DMS 273 (cell line): ENCODE measurements at regions not wholly inside any gene's neighbourhood (a gene's known extent, or its start where the extent isn't known, plus 50 kb on each side); places are given as distances from the start of the nearest gene placed in this dataset.
"Not testable (repeated sequence)": the region's sequence is repeated elsewhere in the genome, so short reads cannot be mapped to it uniquely, and the experiment has no call there.

Source experiments
- DNase-seq: peaks from one replicate; lab custom pipeline; 2025; ENCODE audit not compliant: unreplicated experiment; lab: John Stamatoyannopoulos, UW

DNA sequence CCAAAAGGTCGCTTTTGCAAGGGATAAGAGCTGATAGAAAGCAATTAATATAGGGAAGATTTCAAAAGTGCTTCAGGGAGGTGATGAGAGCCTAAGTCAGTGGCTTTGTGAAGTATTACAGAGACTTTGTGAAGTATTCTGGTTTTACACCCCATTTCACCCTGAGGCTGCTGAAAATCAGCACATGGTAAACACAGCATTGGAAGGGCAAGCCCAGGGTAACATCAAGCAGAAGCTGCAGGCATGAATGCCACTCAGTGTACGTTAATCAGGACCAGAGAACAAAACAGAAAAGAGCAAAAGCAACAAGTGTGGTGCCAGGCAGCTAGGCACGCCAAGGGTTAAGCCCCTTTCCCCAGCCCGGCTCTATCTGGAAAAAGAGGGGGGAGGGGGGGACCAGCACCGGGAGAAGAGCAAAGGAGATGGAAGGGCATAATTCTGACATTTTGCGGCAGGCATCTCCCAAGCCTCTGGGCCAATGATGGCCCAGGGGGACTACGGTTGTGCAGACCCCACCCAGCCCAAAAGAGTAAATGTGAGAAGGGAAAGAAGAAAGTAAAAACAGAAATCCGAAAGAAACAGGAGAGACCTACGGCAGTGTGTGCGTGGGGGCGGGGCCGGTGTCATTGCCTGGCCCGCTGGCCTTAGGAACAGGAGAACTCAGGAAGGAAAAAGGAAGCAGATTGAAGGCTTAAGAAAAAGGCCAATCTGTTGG lies 58.9 kb downstream of the DHRS2 start:
- DNase-seq: peak; percentile 31

DNA sequence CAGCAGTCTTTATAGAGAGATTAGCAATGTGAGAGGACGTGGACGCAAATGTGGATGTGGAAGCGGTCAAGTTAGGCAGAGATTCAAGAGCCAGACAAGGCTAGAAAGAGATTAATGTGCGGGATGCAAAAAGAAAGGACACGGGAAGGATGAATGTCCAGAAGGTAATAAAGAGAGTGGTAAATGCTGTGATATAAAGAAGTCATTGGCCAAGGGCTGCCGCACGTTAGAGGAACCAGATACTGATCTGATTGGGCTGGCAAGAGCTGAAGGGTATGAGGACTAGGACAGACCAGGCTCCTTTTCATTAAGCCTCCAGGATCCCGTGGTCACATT lies 59.5 kb downstream of the DHRS2 start:
- DNase-seq: no peak

DNA sequence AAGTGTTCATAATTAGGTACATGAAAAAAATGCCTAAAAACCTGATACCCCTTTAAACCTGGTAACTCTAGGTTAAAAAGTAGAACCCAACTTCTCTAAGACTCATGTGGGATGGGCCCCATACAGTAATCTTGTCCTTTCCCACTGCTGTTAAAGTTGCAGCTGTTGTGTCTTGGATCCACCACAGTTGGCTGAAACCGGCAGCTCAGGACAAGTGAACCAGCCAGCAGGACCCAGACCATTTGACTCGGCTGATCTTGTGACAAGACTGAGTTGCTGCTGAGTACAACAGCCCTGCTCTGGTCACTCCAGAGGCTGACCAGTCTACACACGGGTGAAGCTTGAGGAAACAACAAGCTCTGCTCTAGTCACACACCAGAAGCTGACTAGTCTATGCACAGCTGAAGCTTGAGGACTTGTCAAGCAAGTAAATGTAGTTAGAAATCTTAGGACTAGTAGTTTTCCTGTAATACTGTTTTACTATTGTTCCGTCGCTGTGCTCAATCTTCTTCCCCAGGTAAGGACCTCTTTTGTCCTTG lies 60.6 kb downstream of the DHRS2 start:
- no peak for DNase-seq

DNA sequence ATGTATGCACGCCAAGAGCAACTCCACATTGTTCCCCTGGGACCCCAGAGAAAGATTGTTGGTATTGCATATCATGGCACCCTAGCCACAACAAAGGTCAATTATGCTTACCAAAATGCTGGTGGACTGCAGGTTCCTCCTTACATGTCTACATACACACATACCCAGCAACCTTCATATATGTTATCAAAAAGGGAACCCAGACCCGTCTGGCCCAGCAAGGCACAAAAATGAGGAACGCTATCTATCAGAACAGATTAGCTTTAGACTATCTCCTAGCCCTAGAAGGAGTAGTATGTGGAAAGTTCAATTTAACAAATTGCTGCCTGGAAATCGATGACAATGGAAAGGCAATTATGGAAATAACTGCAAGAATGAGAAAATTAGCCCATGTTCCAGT lies 61.5 kb downstream of the DHRS2 start:
- no peak for DNase-seq

DNA sequence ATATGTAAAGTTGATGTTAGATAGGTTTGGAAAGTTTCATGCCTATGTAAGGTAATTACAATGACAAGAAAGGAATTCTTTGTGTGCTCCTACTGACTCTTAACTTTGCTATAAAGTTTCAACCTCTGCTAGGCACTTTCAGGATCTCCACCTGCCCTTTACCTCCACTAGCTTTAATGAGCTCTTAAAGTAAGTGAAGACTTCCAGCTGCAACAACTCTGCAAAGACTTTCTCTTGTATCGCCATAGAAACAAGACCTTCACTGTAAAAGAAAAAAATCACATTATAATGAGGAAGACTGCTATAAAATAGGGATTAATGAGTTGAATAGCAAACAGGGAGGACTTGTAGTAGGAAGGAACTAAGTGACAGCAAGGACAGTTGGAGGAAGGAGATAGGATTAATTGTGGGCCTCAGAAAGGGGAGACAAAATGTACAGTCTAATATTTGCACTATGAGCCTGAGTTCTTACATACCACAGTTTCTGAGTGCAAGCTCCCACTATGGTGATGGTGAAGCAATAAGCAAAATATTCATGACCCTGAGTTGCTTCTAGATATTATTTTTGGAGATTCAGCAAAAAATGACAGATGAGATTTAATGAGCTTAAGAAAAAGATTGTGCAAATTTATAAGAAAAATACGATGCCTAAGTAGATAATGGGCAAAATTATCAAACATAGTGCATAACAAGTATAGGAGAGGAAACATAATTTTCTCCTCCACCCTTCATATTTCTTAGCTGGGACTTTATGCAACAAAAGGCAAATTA lies 66.7 kb downstream of the DHRS2 start:
- no peak for DNase-seq

DNA sequence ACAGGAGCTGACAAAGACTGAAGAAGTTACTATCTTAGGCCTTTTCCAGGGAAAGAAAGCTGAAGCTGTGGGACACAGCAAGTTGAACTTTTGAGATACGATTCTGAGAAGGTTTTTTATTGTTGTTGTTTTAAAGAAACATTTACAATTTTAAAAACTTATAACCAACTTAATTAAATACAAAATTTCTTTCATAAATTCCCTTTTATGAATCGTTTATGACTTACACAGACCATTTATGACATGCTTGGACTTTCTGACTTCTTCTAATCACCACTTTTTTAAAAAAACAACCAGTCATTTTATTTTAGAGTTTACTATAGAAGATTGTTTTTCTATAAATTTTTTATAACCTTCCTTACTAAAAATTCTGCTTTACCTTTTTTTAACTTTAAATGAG lies 68.7 kb downstream of the DHRS2 start:
- peak; percentile 62 for DNase-seq

DNA sequence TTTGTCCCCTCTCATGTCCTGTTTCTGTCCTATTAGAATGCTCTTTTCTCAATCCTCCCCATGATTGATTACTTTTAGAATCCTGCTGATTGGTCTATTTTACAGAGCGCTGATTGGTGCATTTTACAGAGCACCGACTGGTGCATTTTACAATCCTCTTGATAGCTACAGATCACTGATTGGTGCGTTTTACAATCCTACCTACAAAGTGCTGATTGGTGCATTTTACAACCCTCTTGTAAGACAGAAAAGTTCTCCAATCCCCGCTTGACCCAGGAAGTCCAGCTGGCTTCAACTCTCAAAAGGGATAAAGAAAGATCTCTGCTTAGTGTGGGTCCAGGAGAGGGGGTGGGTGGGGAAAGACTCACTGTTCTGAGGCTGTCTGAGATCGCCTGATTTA lies 71.3 kb downstream of the DHRS2 start:
- DNase-seq: no peak

DNA sequence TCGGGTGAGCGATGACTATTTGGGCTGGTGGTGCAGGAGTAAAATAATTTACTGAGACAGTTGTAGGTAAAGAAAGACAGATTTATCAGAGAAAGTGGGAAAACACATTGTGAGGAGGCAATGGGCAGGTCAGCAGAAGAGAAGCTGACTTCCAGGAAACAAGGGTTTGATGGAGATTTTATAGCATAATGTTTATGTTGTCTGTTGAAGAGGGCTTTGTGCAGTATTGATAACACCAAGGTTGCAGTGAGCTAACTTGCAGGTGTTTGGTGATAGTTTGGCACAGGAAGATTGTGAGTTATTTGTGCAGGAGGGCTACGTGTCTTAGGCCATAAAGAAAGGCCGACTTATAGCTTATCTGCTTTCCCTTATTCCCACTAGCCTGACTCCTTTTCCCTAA lies 72.2 kb downstream of the DHRS2 start:
- no peak for DNase-seq

DNA sequence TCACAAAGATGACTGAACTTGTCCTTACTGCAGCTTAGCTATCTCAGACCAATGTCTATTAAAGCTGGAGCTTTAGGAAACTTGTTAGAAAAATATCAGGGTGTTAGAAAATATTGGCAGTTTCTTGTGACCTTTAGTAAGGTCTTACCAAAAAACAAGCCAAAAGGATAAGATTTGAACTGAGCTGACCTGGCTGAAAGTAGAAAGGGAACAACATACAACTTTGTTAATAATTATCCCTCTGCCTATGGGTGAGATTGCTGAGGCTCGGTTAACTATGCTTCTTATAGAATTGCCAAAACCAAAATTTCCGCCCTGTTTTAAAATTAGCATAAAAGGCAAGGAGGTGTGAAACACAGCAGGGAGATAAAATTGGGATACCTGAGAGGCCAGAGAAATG lies 73.8 kb downstream of the DHRS2 start:
- DNase-seq: no peak

DNA sequence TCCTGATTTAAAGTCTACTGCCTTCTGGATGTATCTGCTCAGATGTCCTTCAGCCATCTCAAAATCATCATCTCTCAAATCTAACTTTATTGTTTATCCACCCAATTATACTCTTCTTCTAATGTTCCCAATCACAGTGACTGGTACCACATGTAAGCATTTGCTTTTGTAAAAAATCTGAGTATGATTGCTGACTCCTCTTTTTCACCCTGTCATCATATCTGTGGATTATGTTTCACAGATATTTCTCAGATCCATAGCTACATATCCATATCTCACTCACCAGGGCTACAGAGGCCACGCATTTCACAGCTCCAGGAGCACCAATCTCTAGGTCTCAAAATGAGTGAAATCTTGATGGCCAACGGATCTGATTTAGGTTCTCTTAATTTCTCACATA lies 76.1 kb downstream of the DHRS2 start:
- DNase-seq: no peak

DNA sequence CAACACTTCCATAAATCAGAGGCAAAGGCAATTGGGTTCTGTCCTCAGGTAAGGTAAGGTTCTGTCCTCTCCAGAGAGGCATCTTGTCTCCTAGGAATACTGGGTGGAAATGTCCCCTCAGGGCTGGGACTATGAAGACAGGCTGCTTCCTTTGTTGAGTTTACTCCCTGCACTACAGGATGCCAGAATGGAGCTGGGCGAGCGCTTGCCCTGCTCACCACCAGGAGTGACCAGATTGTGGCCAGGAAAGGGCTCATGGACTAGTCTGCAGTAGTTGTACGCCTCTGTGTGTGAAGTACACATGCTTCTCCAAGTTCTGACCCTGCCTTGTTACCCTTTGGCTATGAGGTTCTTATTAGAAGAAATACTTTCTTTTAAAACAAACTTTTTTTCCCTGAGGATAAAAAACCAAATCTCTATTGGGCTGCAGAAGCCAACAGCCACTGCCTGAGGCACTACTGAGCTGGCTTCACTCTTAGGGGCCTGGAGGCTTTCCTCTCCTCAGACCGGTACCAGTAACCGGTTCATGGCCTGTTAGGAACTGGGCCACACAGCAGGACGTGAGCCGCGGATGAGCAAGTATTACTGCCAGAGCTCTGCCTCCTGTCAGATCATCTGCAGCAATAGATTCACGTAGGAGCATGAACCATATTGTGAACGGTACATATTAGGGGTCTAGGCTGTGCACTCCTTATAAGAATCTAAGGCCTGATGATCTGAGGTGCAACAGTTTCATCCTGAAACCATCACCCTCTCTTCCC lies 83.2 kb downstream of the DHRS2 start:
- no peak for DNase-seq

DNA sequence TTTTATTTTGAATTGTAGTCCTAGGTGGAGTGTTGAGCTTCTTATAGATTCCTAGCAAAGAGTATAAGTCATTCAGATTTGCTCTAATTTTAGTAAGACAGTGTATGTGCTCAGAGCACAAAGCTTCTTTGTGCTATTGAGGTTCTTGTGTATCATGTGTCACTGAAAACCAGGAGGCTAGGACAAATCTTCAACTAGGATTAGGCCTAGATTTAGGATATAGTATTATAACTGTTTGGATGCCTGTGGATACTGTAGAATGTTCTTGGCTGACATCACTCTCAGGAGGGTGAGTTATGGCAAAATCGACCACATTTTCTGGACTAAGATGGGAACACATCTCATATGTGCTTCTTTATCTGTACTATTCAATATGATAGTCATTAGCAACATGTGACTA lies 86.5 kb downstream of the DHRS2 start:
- no peak for DNase-seq

DNA sequence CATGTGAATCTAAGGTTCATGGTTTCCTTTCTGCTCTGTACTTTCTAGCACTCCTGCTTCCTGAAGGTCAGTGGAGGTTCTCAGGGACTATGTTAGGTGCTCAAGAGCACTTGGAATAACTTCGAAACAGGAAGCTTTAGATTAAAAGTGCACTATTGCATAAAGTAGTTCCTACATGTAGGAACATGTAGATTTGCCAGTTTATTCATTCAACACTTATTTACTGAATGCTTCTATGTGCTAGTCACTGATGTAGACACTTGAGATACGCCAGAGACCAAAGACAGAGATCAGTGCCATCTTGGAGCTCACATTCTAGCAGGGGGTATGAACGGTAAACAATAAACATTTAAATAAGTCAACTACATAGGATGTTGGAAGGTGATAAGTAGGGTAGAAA lies 87.7 kb downstream of the DHRS2 start:
- no peak for DNase-seq

DNA sequence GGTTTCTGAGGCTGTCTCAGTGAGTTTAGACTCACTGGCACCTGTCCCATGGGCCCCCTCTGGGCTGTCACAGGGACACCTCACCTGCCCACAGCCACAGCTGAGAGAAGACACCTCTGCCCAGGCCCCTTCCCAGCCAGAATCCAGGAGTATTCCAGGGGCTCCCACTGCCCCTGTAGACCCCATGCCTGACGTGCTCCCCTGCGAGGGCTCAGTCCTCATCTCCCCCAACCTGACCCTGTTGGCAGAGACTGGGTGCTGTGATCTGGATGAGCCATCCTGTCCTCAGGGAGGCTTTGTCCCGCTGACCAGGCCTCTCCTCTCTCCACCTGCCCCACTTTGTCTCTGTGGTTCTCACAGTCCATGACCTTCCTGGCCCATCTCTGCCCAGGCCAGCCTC lies 89.4 kb downstream of the DHRS2 start:
- DNase-seq: no peak

DNA sequence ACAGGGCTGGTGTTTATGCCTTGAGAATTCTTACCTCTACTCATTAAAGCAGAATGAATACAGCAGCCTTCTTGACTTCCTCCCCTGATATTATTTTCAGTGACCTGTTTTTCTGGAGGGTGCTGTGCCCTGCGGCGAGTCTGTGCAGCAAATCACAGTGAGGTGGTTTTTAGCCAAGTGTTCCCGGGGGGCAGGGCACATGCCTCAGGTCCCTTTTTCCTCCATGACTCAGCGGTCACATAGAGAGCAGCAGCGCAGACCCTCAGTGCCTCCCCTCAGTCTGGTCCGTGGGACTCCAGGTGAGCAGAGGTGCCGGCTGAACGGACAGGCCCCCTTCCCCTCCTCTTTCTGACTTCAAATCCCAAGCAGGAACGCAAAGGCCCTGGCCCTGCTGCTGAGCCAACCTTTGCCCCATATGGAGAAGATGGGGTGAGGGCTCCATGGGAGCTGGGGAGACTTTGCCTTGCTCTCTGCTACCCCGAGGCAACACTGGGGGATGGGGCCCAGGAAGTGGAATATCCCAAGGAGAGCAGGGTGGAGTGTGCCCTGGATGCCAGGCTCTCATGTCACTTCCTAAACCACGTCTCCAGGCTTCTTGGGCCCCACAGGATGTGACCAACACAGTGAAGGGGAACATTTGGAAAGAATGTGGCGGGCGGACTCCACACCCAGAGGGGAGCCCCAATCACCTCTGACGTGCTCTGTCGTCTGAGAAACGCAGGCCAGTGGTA lies 90.0 kb downstream of the DHRS2 start:
- DNase-seq: no peak

DNA sequence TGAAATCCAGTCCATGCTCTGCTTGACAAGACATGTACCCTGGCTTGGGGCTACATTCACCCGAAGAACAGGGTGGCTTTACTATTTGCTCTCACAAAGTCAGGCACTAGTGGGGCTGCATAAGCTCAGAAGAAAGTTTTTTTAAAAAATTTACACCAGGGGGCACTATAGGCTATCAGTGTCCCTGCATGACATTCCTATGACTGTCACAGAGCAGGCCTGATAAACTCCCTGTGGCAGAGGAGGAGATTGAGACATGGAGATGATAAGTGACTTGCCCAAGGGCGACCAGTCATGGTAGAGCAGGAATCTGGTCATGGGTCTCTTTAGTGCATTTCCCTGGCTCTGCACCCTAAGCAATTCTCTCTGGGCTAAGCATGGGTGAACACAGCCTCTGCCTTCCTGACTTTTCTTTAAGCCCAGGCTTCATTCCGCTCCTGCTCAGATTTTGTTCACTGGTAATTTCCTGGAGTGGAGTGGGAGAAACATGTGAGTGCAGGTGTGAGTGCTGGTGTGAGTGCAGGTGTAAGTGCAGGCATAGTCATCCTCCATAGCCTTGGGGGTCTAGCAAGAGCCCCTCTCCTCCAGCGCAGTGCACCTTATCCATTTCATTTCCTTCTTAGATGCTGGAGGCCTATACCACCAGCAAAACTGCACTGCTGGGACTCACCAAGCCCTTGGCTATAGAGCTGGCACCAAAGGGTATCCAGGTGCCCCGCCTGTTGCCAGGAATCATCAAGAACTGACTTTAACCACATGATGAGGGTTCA lies 91.6 kb downstream of the DHRS2 start:
- peak; percentile 66 for DNase-seq

DNA sequence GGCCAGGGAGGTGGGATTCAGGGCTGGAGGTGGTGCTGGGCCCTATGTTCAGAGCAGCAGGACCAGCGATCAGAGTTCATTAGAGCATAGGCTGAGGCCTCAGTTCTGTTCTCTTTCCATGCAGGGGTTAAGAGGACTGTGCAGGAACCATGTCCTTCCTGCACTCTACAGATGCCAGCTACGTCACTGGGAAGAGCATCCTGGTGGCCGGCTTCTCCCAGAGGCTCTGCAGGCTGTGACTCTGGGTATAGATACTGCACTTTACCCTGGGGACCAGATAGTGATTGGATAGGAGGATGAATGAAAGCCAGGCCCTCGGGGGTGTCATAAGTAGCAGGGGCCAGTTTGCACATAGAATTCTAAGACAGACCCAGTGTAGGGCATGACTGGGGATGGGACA lies 92.6 kb downstream of the DHRS2 start:
- no peak for DNase-seq

DNA sequence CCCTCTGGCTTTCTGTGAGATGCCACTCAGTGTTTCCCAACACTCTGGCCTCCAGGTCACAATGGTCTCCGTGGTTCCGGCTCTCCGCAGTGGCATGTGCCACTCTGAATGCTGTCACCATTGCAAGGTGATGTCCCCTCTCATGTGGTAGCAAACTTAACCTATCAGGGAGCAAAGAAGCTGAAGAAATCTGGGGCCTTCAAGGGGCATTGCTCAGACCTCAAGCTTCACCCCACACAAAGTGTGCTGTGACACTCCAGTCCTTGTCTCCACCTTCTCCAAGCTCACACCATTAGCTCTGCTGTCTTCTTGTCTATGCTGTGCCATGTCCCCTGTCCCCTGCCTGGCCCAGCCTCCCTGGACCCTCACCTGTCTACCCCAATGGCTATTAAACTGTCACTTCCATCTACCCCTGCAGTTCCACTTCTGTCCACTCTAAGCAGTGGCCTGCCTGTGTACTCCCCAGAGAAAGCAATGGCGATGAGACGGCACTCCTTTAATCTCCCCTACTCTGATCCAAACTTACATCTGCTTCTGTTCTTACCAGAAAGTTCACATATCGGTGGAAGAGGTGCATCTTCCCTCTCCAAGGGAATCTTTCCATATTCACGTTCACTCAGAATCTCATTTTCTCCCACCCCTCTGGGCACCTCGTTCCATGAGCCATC lies 93.7 kb downstream of the DHRS2 start:
- DNase-seq: no peak

DNA sequence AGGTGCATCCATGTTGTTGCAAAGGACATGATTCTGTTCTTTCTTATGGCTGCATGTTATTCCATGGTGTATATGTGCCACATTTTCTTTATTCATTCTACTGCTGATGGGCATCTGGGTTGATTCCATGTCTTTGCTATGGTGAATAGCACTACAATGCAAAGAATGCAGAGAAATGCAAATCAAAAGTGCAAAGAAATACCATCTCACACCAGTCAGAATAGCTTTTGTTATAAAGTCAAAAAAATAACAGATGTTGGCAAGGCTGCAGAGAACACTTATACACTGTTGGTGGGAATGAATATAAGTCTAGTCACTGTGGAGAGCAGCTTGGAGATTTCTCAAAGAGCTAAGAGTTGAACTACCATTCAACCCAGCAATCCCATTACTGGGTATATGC lies 99.2 kb downstream of the DHRS2 start:
- DNase-seq: no peak

DNA sequence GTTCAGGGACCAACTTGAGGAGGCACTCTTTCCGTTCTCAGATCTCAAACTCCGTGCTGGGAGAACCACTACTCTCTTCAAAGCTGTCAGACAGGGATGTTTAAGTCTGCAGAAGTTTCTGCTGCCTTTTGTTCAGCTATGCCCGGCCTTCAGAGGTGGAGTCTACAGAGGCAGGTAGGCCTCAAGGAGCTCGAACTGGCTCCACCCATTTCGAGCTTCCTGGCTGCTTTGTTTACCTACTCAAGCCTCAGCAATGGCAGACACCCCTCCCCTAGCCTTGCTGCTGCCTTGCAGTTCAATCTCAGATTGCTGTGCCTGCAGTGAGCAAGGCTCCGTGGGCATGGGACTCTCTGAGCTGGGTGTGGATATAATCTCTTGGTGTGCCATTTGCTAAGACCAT lies 108.2 kb downstream of the DHRS2 start:
- not testable (repeated sequence) for DNase-seq
